HG03432 (cell line): ENCODE measurements at regions not wholly inside any gene's neighbourhood (a gene's known extent, or its start where the extent isn't known, plus 50 kb on each side); places are given as distances from the start of the nearest gene placed in this dataset.

ENCODE experiments used
- ATAC-seq: cut with Tn5 transposase; IDR thresholded peaks from one replicate; pipeline ENCODE4 v1.9.1; 2021; ENCODE audit warnings: mild to moderate bottlenecking, moderate library complexity; ENCODE audit not compliant: unreplicated experiment

GRCh38 chr1:113255720-113256347 is 134.5 kb upstream of the MAGI3 start:
- no peak for ATAC-seq

DNA sequence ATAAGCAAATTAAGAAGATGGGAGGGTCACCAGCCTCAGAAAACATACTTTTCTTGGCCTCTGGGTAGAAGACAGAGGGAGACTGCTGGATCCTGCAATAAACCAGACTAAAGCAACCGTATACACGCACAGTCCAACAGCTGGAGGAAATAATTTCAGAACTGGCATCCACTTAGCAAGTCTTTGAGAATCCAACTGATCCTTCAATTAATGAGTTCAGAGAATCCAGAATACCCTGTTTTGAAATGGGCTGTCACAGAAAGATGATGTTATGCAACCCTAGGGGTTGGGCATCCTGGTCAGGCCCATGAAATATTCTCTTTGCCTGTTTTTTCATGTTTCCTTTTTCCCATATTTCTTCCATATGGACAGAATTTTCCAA is 134.0 kb upstream of the MAGI3 start:
- ATAC-seq = no peak

GRCh38 chr1:113259988-113260387 is 130.3 kb upstream of the MAGI3 start:
- ATAC-seq = no peak

GRCh38 chr1:113265196-113265595 is 125.1 kb upstream of the MAGI3 start:
- no peak for ATAC-seq

DNA sequence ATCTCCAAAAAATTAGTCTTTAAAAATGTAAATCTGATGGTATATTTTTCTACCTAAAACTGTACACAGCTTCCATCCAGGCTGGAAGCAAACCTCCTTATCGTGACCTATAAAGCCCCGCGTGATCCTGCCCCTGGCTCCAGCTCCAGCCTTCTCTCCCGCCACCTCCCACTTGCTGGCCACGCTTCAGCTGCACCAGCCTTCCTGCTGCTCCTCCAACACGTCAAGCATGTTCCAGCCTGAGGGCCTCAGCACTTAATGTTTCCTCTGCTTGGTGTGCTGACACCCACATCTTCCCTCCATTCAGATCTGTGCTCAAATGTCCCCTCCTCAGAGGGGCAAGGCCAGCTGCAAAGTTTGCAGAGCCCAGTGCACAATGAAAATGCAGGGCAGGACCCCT is 123.5 kb upstream of the MAGI3 start:
- no peak for ATAC-seq

DNA sequence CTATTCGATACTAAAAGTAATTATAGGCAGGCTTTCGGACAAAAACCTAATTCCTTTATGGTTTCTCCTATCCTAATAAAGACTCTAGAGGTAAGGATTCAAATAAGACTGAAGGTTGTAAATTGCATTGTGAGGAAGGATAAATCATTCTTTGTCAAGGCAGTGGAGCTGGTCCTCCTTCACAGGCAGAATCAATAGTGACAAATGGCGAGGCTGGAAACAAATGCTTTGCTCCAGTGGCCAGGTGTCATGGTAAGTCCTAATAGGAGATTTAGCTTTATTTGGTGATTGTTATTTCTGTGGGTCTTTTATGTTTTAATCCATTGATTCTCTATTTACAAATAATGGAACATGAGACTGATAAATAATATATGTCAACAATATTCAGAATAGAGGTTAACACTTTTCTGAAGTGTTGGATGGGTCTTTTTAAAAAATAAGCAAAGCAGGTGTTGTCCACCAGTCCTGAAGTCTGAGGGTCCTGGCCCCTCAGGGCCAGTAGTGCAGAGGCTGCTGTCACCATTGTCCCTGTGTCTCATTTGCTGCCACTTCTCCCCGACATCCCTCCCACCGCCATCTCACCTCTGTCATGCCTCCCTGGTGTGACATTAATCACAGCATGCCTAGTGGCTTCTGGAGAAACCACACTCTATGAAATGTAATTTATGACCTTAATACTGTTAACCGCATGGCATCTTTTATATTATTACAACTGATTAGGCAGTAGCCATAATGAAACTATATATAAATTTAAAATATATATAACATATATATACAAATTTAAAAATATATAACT is 120.9 kb upstream of the MAGI3 start:
- ATAC-seq = no peak

- no peak for ATAC-seq
Observed at GRCh38 chr1:113271039-113271438, 119.3 kb upstream of the MAGI3 start.

DNA sequence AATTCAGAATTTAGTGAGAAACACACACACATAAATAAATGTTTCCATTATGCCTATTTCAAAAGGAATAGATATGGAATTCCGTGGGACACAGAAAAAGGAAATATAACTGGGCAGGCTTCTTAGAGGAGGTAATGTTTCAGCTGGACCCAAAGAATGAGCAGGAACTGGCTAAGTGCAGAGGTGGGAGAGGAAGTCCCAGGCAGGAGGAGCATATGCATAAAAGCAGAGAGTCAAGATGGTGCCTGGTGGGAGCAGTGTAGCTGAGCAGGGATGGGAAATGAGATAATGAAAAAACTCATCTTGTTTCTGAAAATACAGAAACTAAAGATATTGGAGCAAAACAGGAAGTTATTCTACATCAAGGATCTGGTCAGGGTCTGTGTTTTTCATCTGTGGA is 115.2 kb upstream of the MAGI3 start:
- no peak for ATAC-seq

GRCh38 chr1:113275691-113276090 is 114.6 kb upstream of the MAGI3 start:
- ATAC-seq = no peak

GRCh38 chr1:113276507-113276906 is 113.8 kb upstream of the MAGI3 start:
- no peak for ATAC-seq

DNA sequence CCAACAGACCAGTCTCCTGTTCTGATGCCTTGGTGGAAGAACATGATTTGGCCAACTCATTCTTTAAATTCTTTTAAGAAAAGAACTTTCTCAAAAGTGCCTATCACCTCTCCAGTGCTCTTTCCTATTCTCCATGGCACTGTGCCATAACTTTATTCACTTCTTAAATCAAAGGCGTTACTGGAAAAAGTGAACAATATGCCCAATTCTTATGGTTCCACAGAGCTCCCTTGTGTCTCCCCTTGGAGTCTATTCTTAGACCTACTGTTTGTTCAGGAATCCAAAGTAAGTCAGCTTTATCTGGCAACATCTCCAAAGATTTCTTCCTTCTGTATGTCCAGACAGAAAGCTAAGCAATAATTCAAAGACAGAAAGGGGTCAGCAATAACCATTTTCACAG is 111.9 kb upstream of the MAGI3 start:
- ATAC-seq = no peak

DNA sequence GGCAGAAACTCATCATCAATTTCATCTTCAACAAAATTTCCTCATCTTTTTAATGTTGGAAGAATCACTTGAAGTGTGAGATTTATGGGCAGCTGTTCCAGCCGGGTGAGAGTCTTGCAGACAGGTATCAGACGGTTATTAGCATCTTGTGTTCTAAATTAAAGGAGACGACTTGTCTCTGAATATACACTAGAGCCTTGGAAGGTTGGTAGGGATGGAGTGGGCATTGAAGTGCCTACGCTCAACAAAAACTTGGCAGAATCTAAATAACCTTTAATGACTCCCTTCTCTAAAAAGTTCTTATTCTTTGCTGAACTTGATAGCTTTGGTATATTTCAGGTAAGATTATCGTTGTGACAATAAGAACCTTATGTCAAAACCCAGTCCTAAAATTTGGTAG is 111.5 kb upstream of the MAGI3 start:
- no peak for ATAC-seq

GRCh38 chr1:113279776-113280391 is 110.4 kb upstream of the MAGI3 start:
- no peak for ATAC-seq

GRCh38 chr1:113280581-113280980 is 109.7 kb upstream of the MAGI3 start:
- ATAC-seq = no peak

DNA sequence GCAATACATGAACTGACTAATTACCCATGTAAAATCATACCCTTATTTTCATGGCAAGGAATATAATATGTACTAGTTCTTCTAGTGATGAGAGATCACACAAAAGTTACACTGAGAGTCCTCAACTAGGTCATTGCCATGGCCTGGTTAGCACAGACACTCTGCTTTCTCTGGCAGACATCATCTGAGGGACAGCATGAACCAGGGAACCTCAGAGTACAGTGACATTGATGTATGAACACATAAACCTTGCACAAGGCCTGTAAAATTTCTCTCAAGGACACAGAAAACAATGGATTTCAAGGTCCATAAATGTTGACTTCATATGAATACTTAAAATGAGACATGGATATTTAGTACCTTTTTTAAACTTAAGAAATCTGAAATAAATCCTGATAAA is 108.8 kb upstream of the MAGI3 start:
- ATAC-seq = no peak

DNA sequence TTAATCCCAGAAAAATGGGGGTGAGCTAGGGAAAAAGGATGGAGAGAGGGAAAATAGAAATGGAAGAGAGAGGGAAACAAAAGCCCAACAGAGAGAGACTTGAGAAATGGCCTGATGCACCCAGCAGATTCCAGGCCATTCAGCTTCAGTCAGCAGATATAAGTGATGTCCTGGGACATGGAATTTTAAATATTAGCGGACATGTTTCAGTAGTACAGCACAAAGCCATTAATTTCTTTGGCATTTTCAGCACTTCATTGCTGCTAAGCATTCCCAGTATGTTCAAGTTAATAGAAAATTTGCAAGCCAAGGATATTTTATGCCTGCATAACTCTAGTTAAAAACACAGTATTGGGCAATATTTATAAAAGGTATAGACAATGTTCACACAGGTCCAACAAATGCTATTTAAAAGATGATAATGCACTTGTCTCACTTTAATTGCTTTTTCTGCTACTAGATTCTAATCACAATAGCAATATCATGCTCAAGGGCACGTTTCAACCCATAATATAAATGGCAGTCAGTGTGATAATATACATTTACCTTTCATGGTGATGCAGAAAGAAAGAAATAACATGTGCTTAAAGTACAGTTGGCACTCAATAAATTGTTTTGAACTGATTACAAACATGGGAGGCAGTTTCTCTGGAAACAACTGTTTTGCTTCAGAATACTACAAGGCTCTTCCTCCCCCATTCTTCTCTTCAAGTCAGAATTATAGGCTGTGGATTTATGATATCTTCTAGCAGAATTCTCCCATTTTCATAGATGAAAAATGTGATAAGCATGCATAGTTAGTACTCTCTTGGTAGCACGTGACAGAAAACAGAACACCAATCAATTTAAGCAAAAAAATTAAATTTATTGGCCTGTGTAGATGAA is 108.1 kb upstream of the MAGI3 start:
- no peak for ATAC-seq

- ATAC-seq = no peak
Observed at GRCh38 chr1:113282893-113283285, 107.4 kb upstream of the MAGI3 start.

DNA sequence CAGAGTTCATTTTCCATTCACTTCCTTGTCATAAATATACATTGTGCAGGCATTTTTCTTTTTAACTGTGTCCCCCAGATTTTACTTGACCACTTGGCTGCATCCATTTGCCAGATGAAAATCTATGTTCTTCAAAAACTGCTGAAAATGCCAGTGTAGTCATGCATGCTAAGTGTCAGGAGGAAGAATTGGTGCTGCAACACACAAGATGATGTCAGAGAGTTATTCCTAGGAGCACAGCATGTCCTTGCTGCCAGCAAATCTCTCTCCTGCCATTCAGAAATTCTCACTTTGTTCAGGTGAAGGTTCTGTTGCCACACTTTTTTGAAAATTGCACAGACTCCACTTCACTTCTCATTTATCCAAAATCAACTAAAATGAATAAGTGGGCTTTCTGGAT is 106.4 kb upstream of the MAGI3 start:
- ATAC-seq = no peak

DNA sequence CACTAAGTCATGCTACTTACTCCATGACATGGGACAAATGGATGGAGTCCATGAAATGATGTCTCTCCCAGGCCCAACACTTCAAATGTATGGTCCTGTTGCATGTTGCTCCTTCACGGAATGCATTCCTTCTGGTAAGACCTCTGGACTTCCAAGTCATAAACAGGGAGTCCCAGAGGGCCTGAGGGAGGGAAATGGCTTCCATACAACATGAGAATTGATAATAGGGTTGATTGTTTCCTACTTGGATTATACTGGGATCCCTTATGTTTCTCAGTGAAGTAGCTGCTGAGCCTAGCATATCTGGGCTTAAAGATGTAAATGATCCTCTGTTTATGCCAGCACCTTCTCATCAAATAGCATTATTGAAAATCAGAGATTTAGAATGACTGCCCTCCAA is 104.2 kb upstream of the MAGI3 start:
- ATAC-seq = no peak

GRCh38 chr1:113291777-113292602 is 98.3 kb upstream of the MAGI3 start:
- no peak for ATAC-seq
